DMS79 treated with DMSO at 0.1 percent for 48 hours (cell line): ENCODE measurements at regions not wholly inside any gene's neighbourhood (a gene's known extent, or its start where the extent isn't known, plus 50 kb on each side); places are given as distances from the start of the nearest gene placed in this dataset.

ENCODE experiments used
- DNase-seq: peaks from one replicate; lab custom pipeline; 2025; lab: John Stamatoyannopoulos, UW

DNA sequence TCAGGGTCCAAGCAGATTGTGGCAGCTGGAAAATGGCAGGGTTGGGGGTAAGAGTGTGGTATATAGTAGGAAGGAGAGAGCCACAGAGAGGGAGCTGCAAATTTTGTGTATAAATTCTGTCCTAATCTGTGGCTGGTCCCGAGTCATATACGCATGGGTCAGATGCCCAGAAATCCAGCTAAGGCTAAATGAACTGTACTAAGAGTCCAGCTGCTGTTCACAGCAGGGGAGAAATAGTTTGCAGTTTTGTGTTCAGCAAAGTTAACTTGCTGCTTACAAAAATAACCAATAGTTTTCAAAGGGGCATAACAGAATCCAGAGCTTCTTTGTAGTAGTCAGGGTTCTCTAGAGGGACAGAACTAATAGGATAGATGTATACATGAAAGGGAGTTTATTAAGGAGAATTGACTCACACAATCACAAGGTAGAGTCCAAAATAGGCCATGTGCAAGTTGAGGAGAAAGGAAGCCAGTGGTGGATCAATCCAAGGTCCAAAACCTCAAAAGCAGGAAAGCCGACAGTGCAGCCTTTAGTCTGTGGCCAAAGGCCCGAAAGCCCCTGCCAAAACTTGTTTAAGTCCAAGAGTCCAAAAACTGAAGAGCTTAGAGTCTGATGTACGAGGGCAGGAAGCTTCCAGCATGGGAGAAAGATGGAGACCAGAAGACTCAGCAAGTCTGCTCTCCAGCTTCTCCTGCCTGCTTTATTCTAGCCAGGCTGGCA, 146.1 kb upstream of the KBTBD8 start:
- no peak for DNase-seq

DNA sequence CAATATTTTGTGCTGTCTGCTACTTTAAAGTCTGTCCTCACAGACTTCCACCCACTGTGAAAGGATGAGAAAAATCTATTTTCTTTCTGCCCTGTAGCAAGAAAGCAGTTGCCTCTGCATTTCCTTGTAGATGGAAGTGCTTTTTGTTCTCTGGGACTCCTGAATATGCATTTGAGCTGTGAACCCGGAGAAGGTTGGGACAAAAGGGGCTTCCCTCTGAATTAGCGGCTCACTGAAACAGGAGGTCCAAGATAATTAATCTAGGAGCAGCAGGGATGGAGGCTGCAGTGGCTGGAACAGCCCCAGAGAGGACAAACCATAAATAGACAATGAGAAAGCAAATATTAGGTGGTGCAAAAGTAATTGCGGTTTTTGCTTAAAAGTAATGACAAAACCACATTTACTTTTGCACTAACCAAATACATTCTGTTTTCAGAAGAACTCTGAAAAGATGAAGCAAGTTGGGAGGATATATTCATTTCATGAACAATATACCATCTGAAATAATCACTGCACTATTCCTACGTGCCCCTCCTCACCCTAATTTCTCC, 143.4 kb upstream of the KBTBD8 start:
- DNase-seq: no peak

DNA sequence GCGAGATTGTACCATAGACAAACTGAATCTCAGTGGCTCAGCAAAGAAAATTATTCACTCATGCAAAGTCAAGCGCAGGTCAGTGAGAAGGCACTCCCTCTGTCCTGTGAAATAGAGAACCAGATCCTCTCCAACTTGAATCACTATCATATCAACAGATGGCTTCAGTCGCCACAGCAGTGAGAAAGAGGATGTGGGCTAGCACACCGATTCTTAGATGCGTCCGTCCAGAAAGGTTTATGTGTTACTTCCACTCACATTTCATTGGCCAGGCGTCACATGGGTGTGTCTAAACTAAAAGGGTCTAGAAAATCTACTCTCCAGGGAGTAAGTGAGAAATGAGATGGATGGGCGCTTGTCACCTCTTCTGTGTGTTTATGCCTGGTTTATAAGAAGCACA, 141.6 kb upstream of the KBTBD8 start:
- DNase-seq: no peak

DNA sequence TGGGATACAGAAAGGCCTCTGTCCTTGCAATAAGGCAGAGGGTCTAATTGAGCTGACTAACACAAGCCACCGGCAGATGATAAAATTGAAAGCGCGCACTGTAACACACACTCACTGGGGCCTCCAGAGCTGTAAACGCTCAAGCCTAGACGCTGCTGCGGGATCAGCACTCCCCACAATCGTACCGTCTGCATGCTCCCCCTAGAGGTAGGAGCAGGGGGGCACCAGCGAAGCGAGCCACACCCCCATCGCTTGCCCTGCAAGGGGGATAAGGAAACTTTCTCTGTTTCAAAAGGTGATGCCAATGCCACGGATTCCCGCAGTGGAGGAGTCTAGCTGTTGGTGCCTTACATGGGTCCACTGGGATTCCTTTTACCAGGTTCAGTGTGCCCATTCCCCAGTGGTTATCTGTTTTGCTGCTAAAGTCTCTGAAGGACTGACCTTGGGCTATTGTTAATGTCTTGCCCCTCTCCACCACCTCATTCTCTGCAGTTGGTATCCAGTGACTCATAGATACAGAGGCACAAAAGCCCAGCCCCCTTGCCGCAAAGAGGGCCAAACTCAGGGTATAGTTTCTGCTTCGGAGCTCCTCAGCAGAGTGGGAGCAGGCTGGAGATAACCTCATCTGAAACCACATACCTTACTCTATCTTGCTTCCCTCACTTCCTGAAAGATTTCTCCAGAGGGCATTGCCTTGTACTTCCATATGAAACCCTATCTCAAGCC, 139.3 kb upstream of the KBTBD8 start:
- no peak for DNase-seq

DNA sequence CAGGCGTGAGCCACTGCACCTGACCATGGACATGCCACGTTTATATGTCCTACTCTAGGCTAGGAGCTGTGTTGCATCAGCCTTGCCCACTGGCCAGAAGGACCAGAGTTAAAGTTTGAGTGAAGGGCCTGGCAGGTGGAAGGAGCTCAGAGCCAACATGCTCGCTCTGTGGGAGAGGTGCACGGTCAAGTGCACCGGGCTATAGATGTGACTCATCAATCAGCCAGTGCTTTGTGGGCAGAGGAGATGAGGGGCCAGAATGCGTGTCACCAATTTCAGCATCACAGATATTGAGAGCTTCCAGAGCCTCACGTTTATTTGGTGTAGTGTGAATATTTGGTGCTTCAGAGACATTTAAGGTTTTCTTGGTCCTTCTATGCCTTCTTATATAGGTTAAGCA, 137.3 kb upstream of the KBTBD8 start:
- DNase-seq: no peak

DNA sequence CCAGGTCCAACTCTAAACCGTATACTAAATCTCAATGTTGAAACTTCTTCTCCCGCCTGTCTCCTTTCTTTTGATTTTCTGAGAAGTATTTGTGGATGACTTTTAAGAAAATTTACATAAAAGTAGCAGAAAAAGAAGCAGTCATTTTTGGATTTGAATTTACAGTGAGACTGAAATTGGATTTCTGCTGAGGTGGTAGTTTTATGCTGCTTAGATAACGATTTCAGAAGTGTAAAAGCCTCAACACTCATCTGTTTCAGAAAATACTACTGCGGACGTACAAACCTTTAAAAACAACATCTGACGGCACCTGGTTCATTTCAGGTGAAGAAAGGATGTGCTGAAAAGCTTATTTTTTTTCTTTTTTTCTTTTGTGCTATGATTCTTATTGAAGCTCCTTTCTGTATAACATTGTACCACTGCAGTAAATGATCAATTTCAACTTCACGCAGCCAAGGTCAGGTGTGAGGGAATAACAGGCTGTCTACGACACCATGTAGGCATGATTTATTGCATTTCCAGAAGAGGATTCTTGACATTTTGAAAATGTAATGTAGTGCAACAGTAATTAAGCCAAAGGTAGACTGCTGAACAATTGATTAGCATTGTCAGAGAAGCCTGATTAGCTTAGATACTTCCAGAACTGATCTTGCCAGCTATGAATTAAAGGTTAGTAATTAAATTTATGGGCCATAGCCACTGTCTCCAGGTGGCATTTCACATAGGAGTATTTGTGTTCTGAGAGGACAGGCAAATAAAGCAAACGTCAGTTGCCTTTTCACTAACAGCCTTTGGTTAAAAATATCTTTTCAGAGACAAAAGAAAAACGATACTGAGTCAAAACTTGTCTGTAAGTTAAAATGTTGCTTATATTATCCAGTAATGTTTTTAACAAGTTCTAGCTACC, 134.6 kb upstream of the KBTBD8 start:
- no peak for DNase-seq

DNA sequence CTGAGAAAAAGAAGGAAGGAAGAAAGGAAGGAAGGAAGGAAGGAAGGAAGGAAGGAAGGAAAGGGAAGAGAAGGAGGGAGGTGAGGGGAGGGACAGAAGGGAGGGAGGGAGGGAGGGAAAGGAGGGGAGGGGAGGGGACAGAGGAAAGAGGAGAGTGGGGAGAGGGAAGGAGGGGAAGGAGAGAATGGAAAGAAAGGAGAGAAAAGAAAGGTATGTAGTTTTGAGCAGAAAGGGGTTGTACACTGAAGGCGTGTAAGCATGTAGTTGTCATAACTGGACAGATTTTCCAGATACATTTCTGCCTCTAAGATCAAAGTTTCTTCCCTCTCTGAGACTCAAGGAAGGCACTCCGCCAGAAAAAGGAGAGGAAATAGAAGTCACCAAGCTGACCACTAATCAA, 113.4 kb upstream of the KBTBD8 start:
- no peak for DNase-seq

DNA sequence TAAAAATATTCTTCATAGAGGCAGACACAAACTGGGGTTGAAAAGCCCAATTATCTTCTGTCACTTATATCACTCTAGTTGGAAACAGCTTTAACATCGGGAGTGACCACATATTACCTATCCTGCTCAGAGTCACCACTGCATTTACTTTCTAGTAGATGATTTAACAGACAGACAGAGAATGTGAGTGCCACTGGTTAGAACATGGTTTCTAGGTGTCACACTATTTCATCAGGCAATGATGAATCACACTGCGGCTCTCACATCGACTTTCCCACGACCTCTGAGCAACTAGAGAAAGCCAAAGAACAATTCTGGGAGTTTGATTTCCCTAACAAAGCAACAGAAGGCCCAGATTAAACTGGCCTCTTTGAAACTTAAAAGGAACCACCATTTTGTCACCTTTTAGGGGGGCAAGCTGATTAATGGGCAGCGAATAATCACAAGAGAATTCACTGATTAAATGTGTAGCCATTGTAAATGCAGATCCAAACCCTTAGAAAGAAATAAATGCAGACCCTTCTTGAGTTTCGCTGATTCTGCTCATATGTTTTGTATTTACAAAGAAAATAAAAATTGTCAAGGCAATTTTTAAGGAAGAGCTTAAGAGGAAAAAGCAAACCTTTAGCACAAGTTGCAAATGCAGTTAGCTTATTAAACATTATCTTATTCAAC, 112.6 kb upstream of the KBTBD8 start:
- DNase-seq: no peak

DNA sequence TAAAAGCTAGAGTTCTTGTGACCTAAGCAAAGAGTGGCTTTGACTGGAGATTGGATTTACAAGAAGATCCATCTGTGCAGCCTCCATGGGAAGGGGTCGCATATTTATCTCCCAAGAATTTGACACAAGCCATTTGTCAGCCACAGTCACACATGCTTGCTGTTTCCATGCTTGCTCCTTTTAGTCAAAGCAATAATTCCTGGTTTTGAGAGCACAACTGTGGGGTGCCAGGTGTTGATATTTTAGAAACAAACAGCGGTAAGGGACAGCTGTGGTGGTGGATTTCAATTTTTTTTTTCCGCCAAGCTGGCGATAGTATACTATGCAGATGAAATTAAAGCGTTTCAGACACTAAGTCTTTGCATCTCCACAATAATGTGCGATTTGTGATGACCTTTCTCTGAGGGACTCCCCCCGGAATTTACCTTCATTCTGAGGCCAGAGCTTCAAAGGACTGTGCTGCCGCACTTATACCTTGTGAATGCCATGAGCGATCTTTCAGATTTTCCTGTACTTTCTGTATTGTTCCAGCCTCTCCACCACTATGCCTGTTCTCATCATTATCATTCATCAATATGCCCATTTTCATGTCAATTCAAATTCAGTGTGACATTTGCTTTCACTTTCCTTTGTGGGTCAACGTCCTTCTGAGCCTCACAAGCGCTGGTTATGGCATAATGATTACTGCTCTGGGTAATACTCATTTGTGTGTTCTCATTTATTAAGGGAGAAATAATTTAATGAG, 108.2 kb upstream of the KBTBD8 start:
- DNase-seq: no peak

DNA sequence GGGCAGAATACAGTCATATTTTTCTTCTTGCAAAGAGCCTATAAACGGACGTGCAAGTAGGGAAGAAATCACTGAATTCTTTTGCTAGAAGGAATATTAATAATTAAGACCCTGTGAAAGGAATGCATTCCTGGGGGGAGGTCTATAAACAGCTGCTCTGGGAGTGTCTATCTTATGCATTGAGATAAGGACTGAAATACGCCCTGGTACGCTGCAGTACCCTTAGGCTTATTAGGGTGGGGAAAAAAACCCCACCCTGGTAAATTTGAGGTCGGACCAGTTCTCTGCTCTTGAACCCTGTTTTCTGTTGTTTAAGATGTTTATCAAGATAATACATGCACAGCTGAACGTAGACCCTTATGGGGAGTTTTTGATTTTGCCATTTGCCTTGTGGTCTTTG, 100.0 kb upstream of the KBTBD8 start:
- no peak for DNase-seq

DNA sequence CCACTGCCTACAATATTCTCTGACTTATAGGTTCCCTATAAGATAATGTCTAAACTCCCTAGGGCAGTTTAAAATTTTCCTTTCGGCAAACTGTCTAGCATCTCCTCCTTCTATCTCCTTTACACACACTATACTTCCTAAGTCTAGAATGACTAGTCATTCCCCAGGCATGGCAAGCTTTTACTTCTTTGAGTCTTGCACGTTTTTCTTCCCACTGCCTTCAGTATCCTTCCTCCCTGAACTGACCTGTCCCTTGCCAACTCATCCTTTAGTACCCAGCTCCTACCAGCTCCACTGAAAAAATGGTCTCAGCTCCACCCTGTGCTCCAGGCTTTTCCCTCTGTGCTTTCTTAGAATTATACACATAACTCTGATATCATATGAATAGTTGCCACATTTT, 93.8 kb upstream of the KBTBD8 start:
- no peak for DNase-seq

DNA sequence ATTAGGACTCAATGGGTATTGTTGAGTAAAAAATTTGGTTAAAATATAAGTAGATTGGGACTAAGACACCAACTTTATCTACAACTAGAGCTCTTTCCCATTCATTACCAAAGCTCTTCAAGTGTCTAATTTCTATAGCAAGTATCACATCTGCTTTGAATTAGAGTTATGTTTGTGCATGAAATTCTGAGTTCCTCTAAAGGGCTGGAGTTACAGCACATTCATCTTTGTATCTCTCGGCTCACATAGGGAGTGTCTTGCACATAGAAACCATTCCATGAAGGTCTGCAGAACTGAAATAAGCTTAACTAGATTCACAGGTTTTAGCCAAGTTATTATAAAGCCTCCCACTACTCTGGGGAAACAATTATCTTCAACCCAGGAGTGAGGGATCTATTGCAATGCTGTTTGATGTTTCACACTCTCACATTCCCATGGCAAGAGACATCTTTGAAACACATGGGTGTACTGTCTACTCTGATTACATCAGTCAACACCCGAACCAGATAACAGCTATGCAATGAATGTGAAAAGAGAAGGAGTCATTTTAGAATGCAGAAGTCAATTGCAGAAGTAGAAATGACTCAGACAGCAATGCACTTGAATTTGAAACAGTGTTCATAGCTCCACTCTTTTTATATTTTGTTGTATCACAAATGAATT, 93.1 kb upstream of the KBTBD8 start:
- no peak for DNase-seq

DNA sequence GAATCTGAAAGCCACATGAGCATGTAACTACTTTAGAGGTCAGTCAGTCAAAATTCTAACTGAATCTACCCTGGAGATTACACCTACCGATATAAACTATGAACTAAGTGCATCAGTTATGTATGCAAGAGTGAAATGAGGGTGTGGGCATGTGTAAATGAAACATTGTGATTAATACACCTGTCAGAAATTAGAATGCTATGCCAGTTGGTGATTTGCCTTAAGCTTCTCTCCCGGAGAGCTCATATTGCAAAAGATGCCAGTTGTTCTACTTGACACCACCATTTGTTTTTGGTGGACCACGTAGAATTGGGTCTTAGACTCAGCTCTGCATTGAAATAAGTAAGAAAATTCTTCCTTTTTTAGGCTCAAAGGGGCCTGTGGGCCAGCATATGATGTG, 91.0 kb upstream of the KBTBD8 start:
- DNase-seq: no peak

DNA sequence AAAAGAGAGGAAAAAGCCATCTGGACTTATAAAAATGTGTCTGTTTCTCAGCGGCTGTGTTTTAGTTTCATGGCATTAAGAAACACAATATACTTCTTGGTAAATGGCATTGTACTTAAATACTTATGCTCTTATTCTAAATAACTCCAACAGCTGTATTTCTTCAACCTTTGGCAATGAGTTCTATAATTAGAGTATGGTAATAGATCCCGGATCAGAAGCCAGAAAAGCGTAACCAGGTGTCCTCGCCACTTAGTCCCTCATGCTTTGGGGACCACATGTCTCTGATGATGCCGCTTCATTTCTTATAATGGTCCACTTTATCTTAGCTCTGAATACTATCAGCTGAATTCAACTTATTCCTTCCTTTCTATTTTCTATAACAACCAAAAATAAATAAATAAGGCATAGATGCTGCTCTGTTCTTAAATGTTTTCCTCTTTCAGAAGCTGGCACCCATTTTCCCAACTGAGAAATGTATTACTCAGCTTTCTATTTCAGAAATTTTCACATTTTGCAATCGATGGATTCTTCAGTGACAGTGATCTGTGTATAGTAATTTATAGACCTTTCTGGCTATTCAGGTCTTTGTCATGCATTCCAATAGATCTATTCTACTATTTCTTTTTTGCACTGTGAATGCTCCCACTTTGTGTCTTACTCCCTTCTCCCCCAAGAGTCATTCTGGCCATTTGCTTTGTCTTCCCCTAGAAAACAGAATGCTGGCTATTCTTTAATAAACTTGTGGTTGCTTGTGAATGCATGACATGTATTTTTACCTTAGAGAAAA, 87.6 kb upstream of the KBTBD8 start:
- no peak for DNase-seq

DNA sequence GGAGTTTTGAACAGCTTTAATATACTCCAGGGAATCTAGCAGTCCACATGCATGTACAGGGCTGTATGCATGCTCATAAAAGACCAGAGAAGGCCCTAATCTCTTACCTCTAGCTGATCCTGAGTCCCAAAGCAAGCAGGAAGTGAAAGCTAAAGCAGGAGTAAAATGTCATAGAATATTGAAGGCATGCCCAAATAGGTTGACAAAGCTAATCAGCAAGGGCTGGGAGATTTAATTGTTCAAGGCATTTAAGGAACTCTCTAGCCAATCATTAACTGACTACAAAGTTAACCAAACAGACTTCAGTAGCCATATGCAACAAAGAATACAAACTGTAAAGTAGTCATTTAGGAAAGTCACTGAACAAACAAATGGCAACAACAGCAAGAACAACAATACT, 85.8 kb upstream of the KBTBD8 start:
- DNase-seq: no peak

DNA sequence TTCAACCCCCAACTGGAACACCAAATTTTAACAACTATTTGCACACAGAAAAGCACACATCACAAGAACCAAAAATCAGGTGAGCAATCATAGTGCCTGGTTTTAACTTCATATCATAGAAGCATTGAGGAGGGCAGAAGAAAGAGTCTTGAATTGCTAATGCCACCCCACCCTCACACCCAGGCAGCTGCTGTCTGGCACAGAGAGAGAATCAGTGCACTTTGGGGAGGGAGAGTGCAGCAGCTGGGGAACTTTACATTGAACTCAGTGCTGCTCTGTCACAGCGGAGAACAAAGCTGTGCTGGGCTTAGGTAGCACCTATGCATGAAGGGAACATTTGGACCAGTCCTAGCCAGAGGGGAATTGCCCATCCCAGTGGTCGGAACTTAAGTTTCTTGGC, 76.0 kb upstream of the KBTBD8 start:
- DNase-seq: no peak

DNA sequence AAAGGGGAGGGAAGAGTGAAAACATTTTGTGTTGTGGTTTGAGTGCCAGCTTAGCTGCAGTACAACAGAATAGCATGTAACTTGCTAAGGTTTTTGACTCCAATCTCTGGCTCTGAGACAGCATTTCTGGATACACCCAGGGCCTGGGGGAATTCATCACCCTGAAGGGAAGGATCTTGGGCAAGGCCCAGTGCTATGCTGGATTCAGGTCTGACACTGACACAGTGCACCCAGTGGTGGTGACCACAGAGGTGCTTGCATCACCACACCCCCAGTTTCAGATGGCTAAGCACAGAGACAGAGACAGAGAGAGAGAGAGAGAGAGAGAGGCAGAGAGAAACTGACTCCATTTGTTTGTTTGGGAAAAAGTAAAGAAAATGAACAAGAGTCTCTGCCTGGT, 74.1 kb upstream of the KBTBD8 start:
- no peak for DNase-seq

DNA sequence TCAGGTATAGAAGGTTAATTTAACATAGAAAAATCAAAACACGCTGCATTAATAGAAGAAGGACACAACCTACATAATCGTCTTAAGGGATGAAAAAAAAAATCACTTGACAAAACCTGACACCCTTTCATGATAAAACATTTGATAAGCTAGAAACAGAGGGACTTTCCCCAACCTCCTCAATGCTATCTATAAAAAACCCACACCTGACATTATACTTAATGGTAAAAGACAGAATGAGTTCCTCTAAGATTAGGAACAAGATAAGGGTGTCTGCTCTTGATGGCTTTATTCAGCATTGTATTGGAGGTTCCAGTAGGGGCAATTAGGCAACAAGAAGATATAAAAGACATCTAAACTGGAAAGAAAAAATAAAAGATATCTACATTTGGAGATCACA, 69.9 kb upstream of the KBTBD8 start:
- DNase-seq: no peak

DNA sequence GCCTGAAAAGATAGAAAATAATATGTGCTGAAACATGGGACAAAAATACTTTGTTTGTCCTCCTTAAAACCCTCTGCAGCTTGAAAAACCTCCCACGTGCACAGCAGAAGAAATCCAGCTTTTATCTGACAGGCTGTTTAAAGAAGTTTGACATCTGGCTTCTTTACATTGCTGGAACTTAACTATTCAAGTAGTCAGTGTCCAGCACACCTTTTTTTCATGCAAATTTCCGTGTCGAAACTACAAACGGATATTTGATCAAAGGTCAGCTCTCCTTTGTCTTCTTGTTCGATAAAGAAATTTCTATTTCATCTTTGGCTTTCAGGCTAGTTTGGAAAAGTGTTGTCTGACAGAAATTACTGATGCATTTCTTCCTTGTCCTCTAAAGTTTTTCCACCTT, 66.8 kb upstream of the KBTBD8 start:
- DNase-seq: no peak

DNA sequence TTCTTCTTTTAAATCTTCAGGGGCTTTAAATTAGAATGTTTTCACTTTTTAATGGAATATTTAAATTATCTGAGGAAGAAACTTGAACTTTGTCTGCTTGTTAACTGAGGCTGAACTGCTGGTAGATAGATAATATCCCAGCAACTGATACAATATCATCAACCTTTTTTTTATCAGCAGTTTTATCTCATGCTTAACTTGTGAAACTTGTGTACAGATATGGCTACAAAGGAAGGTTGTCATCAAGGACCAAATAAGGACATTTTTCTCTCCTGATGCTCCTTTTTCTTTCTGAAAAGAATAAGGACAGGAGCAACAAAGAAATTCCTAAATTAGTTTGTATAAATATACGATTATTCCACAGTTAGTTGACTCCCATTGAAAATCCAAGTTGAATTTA, 66.4 kb upstream of the KBTBD8 start:
- no peak for DNase-seq
